Heart left ventricle (tissue), 13 donors: ENCODE measurements at regions not wholly inside any gene's neighbourhood (a gene's known extent, or its start where the extent isn't known, plus 50 kb on each side); places are given as distances from the start of the nearest gene placed in this dataset.

Experiments used
- CTCF ChIP-seq, 12 donors: fragments of 200-600 bp; sonication (generic) in 4 of 12; IDR thresholded peaks; one replicate each; pipeline versions ENCODE4 v1.5.0 to v1.8.0; 2018 to 2022; ENCODE audit warnings: antibody characterized with exemption in 12 of 12, mild to moderate bottlenecking in 5 of 12
- POLR2A ChIP-seq, 2 donors: fragments of 450-650 bp; IDR thresholded peaks; one replicate each; pipeline ENCODE4 v1.6.1; 2017; ENCODE audit warnings: antibody characterized with exemption in 2 of 2, mild to moderate bottlenecking in 2 of 2, moderate library complexity in 2 of 2
- donor health status: ischemic (EF 13 %, LVEDD 7.1; RV severe dilation, severe dysfunction).
- donor health status: DM: no; HTN: yes; CAD: no.
- donor health status: DM: no; HTN: no; CAD: no.
- donor health status: ischemic (EF 25% LVEDD 6.9; RV normal size, moderate dysfunction).
- donor health status: ischemic (EF 25% LVEDD 5.7; RV mildly dilated, moderate dysfunction).
- donor health status: ischemic (EF 35%, LVEDD 5.7; RV mildly dilated, moderate dysfunction).
- donor health status: nonischemic (EF 11% LVEDD 7.7; RV severe dilation, severe dysfunction).
- donor health status: DM: yes; HTN: yes; CAD: no.
- donor health status: PGD.
- donor health status: ischemic (EF 29% LVEDD 5.4; RV normal size, mild dysfunction).
- donor health status: nonischemic (EF 23%, LVEDD 6.1; RV moderate dilation, normal function).

GRCh38 chr6:54044059-54044458, 67.2 kb upstream of the MLIP start:
- TF ChIP-seq CTCF (IDR thresholded peaks at IDR 0.05) (no peak), POLR2A (IDR thresholded peaks at IDR 0.05) (no peak)
